ENCODE measurements at regions not wholly inside any gene's neighbourhood (a gene's known extent, or its start where the extent isn't known, plus 50 kb on each side); places are given as distances from the start of the nearest gene placed in this dataset.

DNA sequence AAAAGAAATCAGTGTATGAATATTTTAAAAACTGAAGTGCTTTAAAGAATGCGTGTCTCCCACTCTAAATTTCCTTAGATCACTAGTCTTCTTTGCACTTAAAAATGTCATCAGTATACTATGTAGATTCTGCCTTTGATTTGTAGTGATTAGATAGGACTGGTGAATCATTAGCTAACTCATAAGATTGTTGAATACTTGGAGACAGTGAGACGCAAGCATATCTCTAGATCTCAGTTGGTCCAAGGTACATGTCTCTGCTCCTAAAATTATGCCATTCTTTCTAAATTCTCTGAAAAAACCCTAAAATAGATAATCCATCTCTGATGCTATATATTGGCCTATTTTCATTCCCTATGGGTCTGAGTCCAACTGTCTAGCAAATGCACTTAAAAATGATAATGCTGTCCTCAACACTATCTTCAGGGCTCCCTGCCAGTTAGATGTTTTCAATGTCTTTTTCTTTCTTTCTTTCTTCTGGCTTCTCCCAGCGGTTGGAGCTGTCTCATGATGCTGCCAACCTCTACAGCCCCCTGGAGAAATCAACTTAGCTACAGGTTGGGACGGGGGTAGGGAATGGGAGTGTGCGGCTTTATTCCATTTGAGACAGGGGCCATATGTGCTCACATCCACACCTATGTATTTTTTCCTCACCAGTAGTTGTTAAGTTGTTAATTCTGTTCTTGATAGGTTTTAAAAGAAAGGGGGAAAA lies 301.0 kb downstream of the NDFIP2 start:
- H3K4me1 ChIP-seq (ENCODE audit: control insufficient read depth in 1 of 2, insufficient read depth in 2 of 2, low read length in 2 of 2) = no peaks in the 10 kb centered on the region
- no peaks in the 10 kb centered on the region for H3K9me3 ChIP-seq (ENCODE audit: control insufficient read depth in 1 of 2, low read length in 2 of 2)
- H3K27me3 ChIP-seq (ENCODE audit: low read depth, low read length) = no peaks in the 10 kb centered on the region
- no peaks in the 10 kb centered on the region for H3K36me3 ChIP-seq (ENCODE audit: control insufficient read depth in 1 of 2, insufficient read depth in 2 of 2, low read length in 2 of 2)
- H3K4me3 ChIP-seq (ENCODE audit: low read depth in 1 of 2, low read length in 2 of 2) = no peak overlapping the region
- H3K27ac ChIP-seq (ENCODE audit: low read length) = no peak overlapping the region

GRCh38 chr13:79780240-79780639 lies 299.3 kb downstream of the NDFIP2 start:
- Histone ChIP-seq H3K4me1 (ENCODE audit: control insufficient read depth in 1 of 2, insufficient read depth in 2 of 2, low read length in 2 of 2) (no peaks in the 10 kb centered on the region), H3K9me3 (ENCODE audit: control insufficient read depth in 1 of 2, low read length in 2 of 2) (no peaks in the 10 kb centered on the region), H3K27ac (ENCODE audit: low read length) (no peak overlapping the region), H3K4me3 (ENCODE audit: low read depth in 1 of 2, low read length in 2 of 2) (no peak overlapping the region), H3K36me3 (ENCODE audit: control insufficient read depth in 1 of 2, insufficient read depth in 2 of 2, low read length in 2 of 2) (no peaks in the 10 kb centered on the region), H3K27me3 (ENCODE audit: low read depth, low read length) (no peaks in the 10 kb centered on the region)

GRCh38 chr13:79779761-79780160 lies 298.8 kb downstream of the NDFIP2 start:
- no peaks in the 10 kb centered on the region for H3K36me3 ChIP-seq (ENCODE audit: control insufficient read depth in 1 of 2, insufficient read depth in 2 of 2, low read length in 2 of 2)
- no peaks in the 10 kb centered on the region for H3K9me3 ChIP-seq (ENCODE audit: control insufficient read depth in 1 of 2, low read length in 2 of 2)
- H3K27ac ChIP-seq (ENCODE audit: low read length) = no peak overlapping the region
- H3K27me3 ChIP-seq (ENCODE audit: low read depth, low read length) = no peaks in the 10 kb centered on the region
- H3K4me3 ChIP-seq (ENCODE audit: low read depth in 1 of 2, low read length in 2 of 2) = no peak overlapping the region
- H3K4me1 ChIP-seq (ENCODE audit: control insufficient read depth in 1 of 2, insufficient read depth in 2 of 2, low read length in 2 of 2) = no peaks in the 10 kb centered on the region

GRCh38 chr13:79778741-79779460 lies 297.9 kb downstream of the NDFIP2 start:
- Histone ChIP-seq H3K9me3 (ENCODE audit: control insufficient read depth in 1 of 2, low read length in 2 of 2) (no peaks in the 10 kb centered on the region), H3K36me3 (ENCODE audit: control insufficient read depth in 1 of 2, insufficient read depth in 2 of 2, low read length in 2 of 2) (no peaks in the 10 kb centered on the region), H3K4me3 (ENCODE audit: low read depth in 1 of 2, low read length in 2 of 2) (no peak overlapping the region), H3K27me3 (ENCODE audit: low read depth, low read length) (no peaks in the 10 kb centered on the region), H3K27ac (ENCODE audit: low read length) (no peak overlapping the region), H3K4me1 (ENCODE audit: control insufficient read depth in 1 of 2, insufficient read depth in 2 of 2, low read length in 2 of 2) (no peaks in the 10 kb centered on the region)

DNA sequence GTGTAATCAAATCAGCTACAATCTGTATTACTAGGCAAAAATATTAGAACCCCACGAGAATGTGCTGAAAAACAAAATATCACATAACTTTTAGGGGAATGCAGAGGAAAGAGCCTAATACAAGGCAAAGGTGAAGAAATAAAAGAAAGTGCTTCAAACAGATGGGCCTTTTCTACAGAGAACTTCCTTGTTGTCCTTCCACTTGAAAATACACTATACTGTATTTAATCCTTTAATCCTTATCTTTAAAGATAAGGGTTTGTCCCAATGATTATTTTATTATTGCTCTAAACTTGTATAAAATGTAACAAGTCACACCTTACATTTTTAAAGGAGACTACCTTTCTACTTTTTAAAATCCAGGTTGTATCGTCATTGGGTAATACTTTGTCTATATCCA lies 296.5 kb downstream of the NDFIP2 start:
- Histone ChIP-seq H3K27ac (ENCODE audit: low read length) (no peak overlapping the region), H3K4me1 (ENCODE audit: control insufficient read depth in 1 of 2, insufficient read depth in 2 of 2, low read length in 2 of 2) (no peaks in the 10 kb centered on the region), H3K36me3 (ENCODE audit: control insufficient read depth in 1 of 2, insufficient read depth in 2 of 2, low read length in 2 of 2) (no peaks in the 10 kb centered on the region), H3K4me3 (ENCODE audit: low read depth in 1 of 2, low read length in 2 of 2) (no peak overlapping the region), H3K27me3 (ENCODE audit: low read depth, low read length) (no peaks in the 10 kb centered on the region), H3K9me3 (ENCODE audit: control insufficient read depth in 1 of 2, low read length in 2 of 2) (no peaks in the 10 kb centered on the region)

GRCh38 chr13:79776531-79777295 lies 295.8 kb downstream of the NDFIP2 start:
- no peak overlapping the region for H3K4me3 ChIP-seq (ENCODE audit: low read depth in 1 of 2, low read length in 2 of 2)
- no peaks in the 10 kb centered on the region for H3K4me1 ChIP-seq (ENCODE audit: control insufficient read depth in 1 of 2, insufficient read depth in 2 of 2, low read length in 2 of 2)
- no peaks in the 10 kb centered on the region for H3K27me3 ChIP-seq (ENCODE audit: low read depth, low read length)
- no peak overlapping the region for H3K27ac ChIP-seq (ENCODE audit: low read length)
- H3K36me3 ChIP-seq (ENCODE audit: control insufficient read depth in 1 of 2, insufficient read depth in 2 of 2, low read length in 2 of 2) = no peaks in the 10 kb centered on the region
- no peaks in the 10 kb centered on the region for H3K9me3 ChIP-seq (ENCODE audit: control insufficient read depth in 1 of 2, low read length in 2 of 2)

- no peaks in the 10 kb centered on the region for H3K4me1 ChIP-seq (ENCODE audit: control insufficient read depth in 1 of 2, insufficient read depth in 2 of 2, low read length in 2 of 2)
- H3K27ac ChIP-seq (ENCODE audit: low read length) = no peak overlapping the region
- no peaks in the 10 kb centered on the region for H3K9me3 ChIP-seq (ENCODE audit: control insufficient read depth in 1 of 2, low read length in 2 of 2)
- no peak overlapping the region for H3K4me3 ChIP-seq (ENCODE audit: low read depth in 1 of 2, low read length in 2 of 2)
- no peaks in the 10 kb centered on the region for H3K27me3 ChIP-seq (ENCODE audit: low read depth, low read length)
- H3K36me3 ChIP-seq (ENCODE audit: control insufficient read depth in 1 of 2, insufficient read depth in 2 of 2, low read length in 2 of 2) = no peaks in the 10 kb centered on the region
Observed at GRCh38 chr13:79775830-79776229, 294.9 kb downstream of the NDFIP2 start.

DNA sequence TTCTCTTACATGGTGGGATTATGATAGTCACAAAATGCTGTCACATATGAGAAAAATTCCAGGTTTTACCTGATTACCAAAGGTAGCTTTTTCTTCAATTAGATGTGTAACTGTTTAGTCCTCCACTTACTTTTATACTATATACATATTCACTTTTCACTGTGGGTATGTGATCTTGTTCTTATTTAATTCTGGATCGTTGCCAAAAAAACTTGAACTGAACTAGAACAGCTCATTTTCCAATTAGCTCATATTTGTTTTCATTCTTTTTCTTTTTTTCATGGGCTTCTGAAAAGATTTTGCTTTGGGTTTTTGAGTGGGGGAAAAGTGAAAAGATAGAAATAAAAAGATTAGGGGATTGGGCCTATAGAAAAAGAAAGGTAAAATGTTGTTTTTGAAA lies 291.9 kb downstream of the NDFIP2 start:
- no peak overlapping the region for H3K4me3 ChIP-seq (ENCODE audit: low read depth in 1 of 2, low read length in 2 of 2)
- no peaks in the 10 kb centered on the region for H3K36me3 ChIP-seq (ENCODE audit: control insufficient read depth in 1 of 2, insufficient read depth in 2 of 2, low read length in 2 of 2)
- no peaks in the 10 kb centered on the region for H3K9me3 ChIP-seq (ENCODE audit: control insufficient read depth in 1 of 2, low read length in 2 of 2)
- H3K27me3 ChIP-seq (ENCODE audit: low read depth, low read length) = no peaks in the 10 kb centered on the region
- no peaks in the 10 kb centered on the region for H3K4me1 ChIP-seq (ENCODE audit: control insufficient read depth in 1 of 2, insufficient read depth in 2 of 2, low read length in 2 of 2)
- no peak overlapping the region for H3K27ac ChIP-seq (ENCODE audit: low read length)

DNA sequence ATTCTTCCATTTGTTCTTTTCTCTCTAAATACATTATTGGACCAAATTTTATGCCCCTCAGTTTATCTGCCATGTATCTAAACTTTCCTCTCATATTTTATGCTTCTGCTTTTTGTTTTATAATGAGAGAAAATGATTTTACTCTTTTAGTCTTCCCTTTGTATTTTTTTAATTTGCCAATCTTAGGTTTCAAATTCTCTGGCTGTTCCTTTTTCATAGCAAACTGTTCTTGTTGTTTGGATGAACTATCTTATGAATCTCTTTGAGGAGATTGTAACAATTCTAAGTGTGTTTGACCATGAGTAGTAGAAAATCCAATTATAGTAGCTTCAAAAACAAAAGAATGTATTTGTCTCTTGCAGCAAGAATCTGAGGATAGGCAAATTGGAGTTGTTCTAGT lies 290.5 kb downstream of the NDFIP2 start:
- no peaks in the 10 kb centered on the region for H3K9me3 ChIP-seq (ENCODE audit: control insufficient read depth in 1 of 2, low read length in 2 of 2)
- H3K36me3 ChIP-seq (ENCODE audit: control insufficient read depth in 1 of 2, insufficient read depth in 2 of 2, low read length in 2 of 2) = no peaks in the 10 kb centered on the region
- no peak overlapping the region for H3K4me3 ChIP-seq (ENCODE audit: low read depth in 1 of 2, low read length in 2 of 2)
- H3K27ac ChIP-seq (ENCODE audit: low read length) = no peak overlapping the region
- no peaks in the 10 kb centered on the region for H3K4me1 ChIP-seq (ENCODE audit: control insufficient read depth in 1 of 2, insufficient read depth in 2 of 2, low read length in 2 of 2)
- H3K27me3 ChIP-seq (ENCODE audit: low read depth, low read length) = no peaks in the 10 kb centered on the region

DNA sequence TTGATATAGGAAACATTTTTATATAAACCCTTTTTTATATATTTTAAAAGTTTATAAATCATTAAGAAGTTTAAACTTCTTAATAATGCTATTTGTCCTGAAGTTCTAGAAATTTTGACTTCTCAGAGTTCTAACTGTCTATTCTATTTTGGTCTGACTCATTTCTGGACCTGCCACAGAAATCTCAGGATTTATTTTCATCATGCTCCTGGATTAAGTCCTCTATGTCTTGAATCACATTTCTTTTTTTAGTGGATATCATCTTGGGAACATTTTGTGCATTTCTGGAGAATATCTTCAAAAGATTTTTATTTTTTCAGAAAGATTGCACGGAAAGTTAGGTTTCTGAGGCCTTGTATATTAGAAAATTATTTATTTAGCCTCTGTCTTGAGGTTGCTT lies 289.1 kb downstream of the NDFIP2 start:
- Histone ChIP-seq H3K27ac (ENCODE audit: low read length) (no peak overlapping the region), H3K9me3 (ENCODE audit: control insufficient read depth in 1 of 2, low read length in 2 of 2) (no peaks in the 10 kb centered on the region), H3K4me3 (ENCODE audit: low read depth in 1 of 2, low read length in 2 of 2) (no peak overlapping the region), H3K4me1 (ENCODE audit: control insufficient read depth in 1 of 2, insufficient read depth in 2 of 2, low read length in 2 of 2) (no peaks in the 10 kb centered on the region), H3K36me3 (ENCODE audit: control insufficient read depth in 1 of 2, insufficient read depth in 2 of 2, low read length in 2 of 2) (no peaks in the 10 kb centered on the region), H3K27me3 (ENCODE audit: low read depth, low read length) (no peaks in the 10 kb centered on the region)

DNA sequence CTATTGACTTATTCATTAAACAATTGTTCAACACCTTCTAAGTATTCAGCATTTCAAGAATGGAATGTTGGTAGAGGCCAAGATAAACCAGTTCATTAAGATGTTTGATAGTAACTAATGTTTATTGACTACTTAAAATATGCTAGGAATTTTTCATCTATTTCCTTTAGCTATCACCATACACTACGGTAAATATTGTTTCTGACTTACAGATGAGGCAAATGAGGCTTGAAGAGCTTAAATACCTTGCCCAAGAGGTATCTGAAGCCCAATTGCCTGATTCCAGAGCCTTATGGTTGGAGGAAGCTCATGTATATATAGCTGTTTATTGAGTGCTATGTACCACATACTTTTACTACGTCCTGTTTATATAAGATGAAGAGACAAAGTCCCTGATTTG lies 286.2 kb downstream of the NDFIP2 start:
- Histone ChIP-seq H3K36me3 (ENCODE audit: control insufficient read depth in 1 of 2, insufficient read depth in 2 of 2, low read length in 2 of 2) (no peaks in the 10 kb centered on the region), H3K4me3 (ENCODE audit: low read depth in 1 of 2, low read length in 2 of 2) (no peak overlapping the region), H3K9me3 (ENCODE audit: control insufficient read depth in 1 of 2, low read length in 2 of 2) (no peaks in the 10 kb centered on the region), H3K4me1 (ENCODE audit: control insufficient read depth in 1 of 2, insufficient read depth in 2 of 2, low read length in 2 of 2) (no peaks in the 10 kb centered on the region), H3K27ac (ENCODE audit: low read length) (no peak overlapping the region), H3K27me3 (ENCODE audit: low read depth, low read length) (no peaks in the 10 kb centered on the region)
